Skeletal muscle satellite cell (primary cell): ENCODE measurements at regions not wholly inside any gene's neighbourhood (a gene's known extent, or its start where the extent isn't known, plus 50 kb on each side); places are given as distances from the start of the nearest gene placed in this dataset.
"Not testable (repeated sequence)": the region's sequence is repeated elsewhere in the genome, so short reads cannot be mapped to it uniquely, and the experiment has no call there.

Source experiments
- H3K27me3 ChIP-seq: 2 replicates; pipeline ENCODE4 v1.7.0; 2013; ENCODE audit warnings: low read length; ENCODE audit not compliant: control insufficient read depth, insufficient read depth
- H3K36me3 ChIP-seq: 2 replicates; pipeline ENCODE4 v1.7.0; 2013; ENCODE audit warnings: mild to moderate bottlenecking, control low read depth, low read length; ENCODE audit not compliant: insufficient read depth
- H3K4me1 ChIP-seq: 2 replicates; pipeline ENCODE4 v1.7.0; 2013; ENCODE audit warnings: low read length; ENCODE audit not compliant: control insufficient read depth, insufficient read depth
- H3K4me2 ChIP-seq: 2 replicates; pipeline ENCODE4 v1.7.0; 2013; ENCODE audit warnings: mild to moderate bottlenecking, low read length
- H3K4me3 ChIP-seq: 2 replicates; pipeline ENCODE4 v1.7.0; 2013; ENCODE audit warnings: low read length
- H3K9ac ChIP-seq: 2 replicates; pipeline ENCODE4 v1.7.0; 2013; ENCODE audit warnings: mild to moderate bottlenecking, low read depth, low read length, moderate library complexity
- H3K9me3 ChIP-seq: replicated peaks from 2 replicates; pipeline ENCODE4 v1.7.0; 2013; ENCODE audit warnings: mild to moderate bottlenecking, control low read depth, low read length

GRCh38 chr10:9554321-9554720, 1463.4 kb upstream of the CELF2 start:
- Histone ChIP-seq H3K4me2 (no peak overlapping the region), H3K9ac (no peak overlapping the region), H3K4me1 (no peaks in the 10 kb centered on the region), H3K4me3 (no peak overlapping the region), H3K27me3 (no peaks in the 10 kb centered on the region), H3K9me3 (peaks cover 3% of the 10 kb centered on the region), H3K36me3 (no peaks in the 10 kb centered on the region)

- H3K4me1 ChIP-seq = no peaks in the 10 kb centered on the region
Measured at GRCh38 chr10:9560976-9561375, 1456.7 kb upstream of the CELF2 start.

GRCh38 chr10:9561821-9562505, 1455.7 kb upstream of the CELF2 start:
- no peak overlapping the region for H3K9ac ChIP-seq
- no peaks in the 10 kb centered on the region for H3K27me3 ChIP-seq
- no peak overlapping the region for H3K4me2 ChIP-seq
- no peaks in the 10 kb centered on the region for H3K36me3 ChIP-seq
- no peak overlapping the region for H3K4me3 ChIP-seq
- H3K4me1 ChIP-seq = no peaks in the 10 kb centered on the region
- no peaks in the 10 kb centered on the region for H3K9me3 ChIP-seq

More at GRCh38 chr10:9560976-9561375, 1456.7 kb upstream of the CELF2 start:
- H3K27me3 ChIP-seq = no peaks in the 10 kb centered on the region
- no peaks in the 10 kb centered on the region for H3K9me3 ChIP-seq
- H3K4me3 ChIP-seq = no peak overlapping the region
- no peak overlapping the region for H3K4me2 ChIP-seq
- no peak overlapping the region for H3K9ac ChIP-seq
- H3K36me3 ChIP-seq = no peaks in the 10 kb centered on the region

GRCh38 chr10:9577746-9578145, 1439.9 kb upstream of the CELF2 start:
- Histone ChIP-seq H3K27me3 (no peaks in the 10 kb centered on the region), H3K4me3 (no peak overlapping the region), H3K36me3 (no peaks in the 10 kb centered on the region), H3K4me2 (no peak overlapping the region), H3K9me3 (no peaks in the 10 kb centered on the region), H3K4me1 (no peaks in the 10 kb centered on the region), H3K9ac (no peak overlapping the region)

GRCh38 chr10:9579110-9579705, 1438.5 kb upstream of the CELF2 start:
- no peaks in the 10 kb centered on the region for H3K36me3 ChIP-seq
- no peak overlapping the region for H3K4me3 ChIP-seq
- no peaks in the 10 kb centered on the region for H3K4me1 ChIP-seq
- no peak overlapping the region for H3K4me2 ChIP-seq
- H3K9me3 ChIP-seq = no peaks in the 10 kb centered on the region
- no peak overlapping the region for H3K9ac ChIP-seq
- H3K27me3 ChIP-seq = no peaks in the 10 kb centered on the region

GRCh38 chr10:9582803-9583202, 1434.9 kb upstream of the CELF2 start:
- H3K4me2 ChIP-seq, H3K9ac ChIP-seq, H3K4me1 ChIP-seq, H3K9me3 ChIP-seq, H3K4me3 ChIP-seq, H3K27me3 ChIP-seq, H3K36me3 ChIP-seq: not testable (repeated sequence)

- H3K9ac ChIP-seq = peak overlapping the region; percentile 49
- peak overlapping the region; percentile 78 for H3K4me2 ChIP-seq
- H3K36me3 ChIP-seq = no peaks in the 10 kb centered on the region
Measured at GRCh38 chr10:9596368-9596920, 1421.2 kb upstream of the CELF2 start.

GRCh38 chr10:9602998-9603397, 1414.7 kb upstream of the CELF2 start:
- no peak overlapping the region for H3K4me2 ChIP-seq
- no peak overlapping the region for H3K4me3 ChIP-seq
- H3K9me3 ChIP-seq = no peaks in the 10 kb centered on the region
- no peaks in the 10 kb centered on the region for H3K36me3 ChIP-seq
- no peak overlapping the region for H3K9ac ChIP-seq
- peaks cover 14% of the 10 kb centered on the region for H3K4me1 ChIP-seq
- no peaks in the 10 kb centered on the region for H3K27me3 ChIP-seq

More at GRCh38 chr10:9596368-9596920, 1421.2 kb upstream of the CELF2 start:
- peak overlapping the region; percentile 45 for H3K4me3 ChIP-seq
- H3K4me1 ChIP-seq = peaks cover 11% of the 10 kb centered on the region
- H3K27me3 ChIP-seq = no peaks in the 10 kb centered on the region
- H3K9me3 ChIP-seq = no peaks in the 10 kb centered on the region

GRCh38 chr10:9603972-9604371, 1413.7 kb upstream of the CELF2 start:
- no peaks in the 10 kb centered on the region for H3K9me3 ChIP-seq
- H3K36me3 ChIP-seq = no peaks in the 10 kb centered on the region
- H3K9ac ChIP-seq = no peak overlapping the region
- H3K4me3 ChIP-seq = no peak overlapping the region
- no peak overlapping the region for H3K4me2 ChIP-seq
- peaks cover 21% of the 10 kb centered on the region for H3K4me1 ChIP-seq
- no peaks in the 10 kb centered on the region for H3K27me3 ChIP-seq

- no peaks in the 10 kb centered on the region for H3K27me3 ChIP-seq
- H3K4me1 ChIP-seq = peaks cover 30% of the 10 kb centered on the region
- H3K9me3 ChIP-seq = no peaks in the 10 kb centered on the region
- no peaks in the 10 kb centered on the region for H3K36me3 ChIP-seq
- H3K4me2 ChIP-seq = no peak overlapping the region
- H3K4me3 ChIP-seq = no peak overlapping the region
- H3K9ac ChIP-seq = no peak overlapping the region
Measured at GRCh38 chr10:9605231-9605630, 1412.4 kb upstream of the CELF2 start.

- H3K4me3 ChIP-seq = no peak overlapping the region
- H3K4me1 ChIP-seq = peaks cover 30% of the 10 kb centered on the region
- H3K9ac ChIP-seq = peak overlapping the region; percentile 59
- no peaks in the 10 kb centered on the region for H3K36me3 ChIP-seq
- no peaks in the 10 kb centered on the region for H3K27me3 ChIP-seq
- H3K4me2 ChIP-seq = peak overlapping the region; percentile 57
- H3K9me3 ChIP-seq = no peaks in the 10 kb centered on the region
Measured at GRCh38 chr10:9608602-9609001, 1409.1 kb upstream of the CELF2 start.
